ENCODE measurements at regions not wholly inside any gene's neighbourhood (a gene's known extent, or its start where the extent isn't known, plus 50 kb on each side); places are given as distances from the start of the nearest gene placed in this dataset.

DNA sequence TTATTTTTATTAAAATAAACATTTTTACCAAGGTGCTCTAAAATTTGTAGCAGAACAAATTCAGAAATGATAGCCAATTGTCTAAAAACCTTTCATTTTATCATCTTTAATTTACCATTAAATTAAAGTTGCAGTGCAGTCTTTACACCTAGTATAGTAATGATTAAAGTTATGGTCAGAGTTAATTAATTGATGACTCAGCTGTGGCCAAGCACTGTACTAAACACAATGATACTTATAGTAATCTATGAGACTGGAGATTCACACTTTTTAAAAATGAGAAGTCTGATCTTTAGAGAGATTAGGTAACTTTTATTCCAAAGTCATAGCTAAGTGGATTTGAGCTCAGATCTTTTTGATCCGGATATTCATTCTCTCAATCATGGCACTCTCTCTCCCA lies 621.1 kb upstream of the MEF2C start:
- Histone ChIP-seq H3K9me3 (ENCODE audit: control insufficient read depth in 1 of 2, low read length in 2 of 2) (no peaks in the 10 kb centered on the region), H3K4me3 (ENCODE audit: low read depth in 1 of 2, low read length in 2 of 2) (no peak overlapping the region), H3K27me3 (ENCODE audit: control insufficient read depth in 1 of 2, insufficient read depth in 2 of 2, low read length in 2 of 2) (no peaks in the 10 kb centered on the region), H3K27ac (ENCODE audit: low read depth, low read length) (no peak overlapping the region), H3K36me3 (ENCODE audit: control insufficient read depth in 1 of 2, insufficient read depth in 2 of 2, low read length in 2 of 2) (no peaks in the 10 kb centered on the region), H3K9ac (ENCODE audit: low read depth in 1 of 2, low read length in 2 of 2) (no peak overlapping the region), H3K4me1 (ENCODE audit: control insufficient read depth in 1 of 2, insufficient read depth in 2 of 2, low read length in 2 of 2) (no peaks in the 10 kb centered on the region)

DNA sequence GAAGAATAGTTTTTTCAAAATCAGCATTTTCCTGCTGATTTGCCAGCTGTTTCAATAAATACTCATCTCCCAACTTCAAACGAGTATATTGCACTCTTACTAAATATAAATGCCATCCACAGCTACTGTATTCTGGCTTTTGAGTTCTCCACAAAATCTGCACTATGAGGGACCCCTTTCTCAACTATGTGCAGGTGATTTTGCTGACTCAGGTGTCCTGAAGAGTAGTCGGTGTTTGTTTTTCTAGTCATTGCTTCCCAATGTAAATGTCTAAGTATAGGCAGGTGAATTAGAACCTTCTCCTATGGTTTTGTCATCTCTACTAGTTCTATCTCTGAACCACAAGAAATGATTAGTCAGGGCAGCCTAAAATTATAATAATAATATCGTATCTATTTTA lies 616.8 kb upstream of the MEF2C start:
- Histone ChIP-seq H3K27me3 (ENCODE audit: control insufficient read depth in 1 of 2, insufficient read depth in 2 of 2, low read length in 2 of 2) (no peaks in the 10 kb centered on the region), H3K9ac (ENCODE audit: low read depth in 1 of 2, low read length in 2 of 2) (no peak overlapping the region), H3K36me3 (ENCODE audit: control insufficient read depth in 1 of 2, insufficient read depth in 2 of 2, low read length in 2 of 2) (no peaks in the 10 kb centered on the region), H3K4me3 (ENCODE audit: low read depth in 1 of 2, low read length in 2 of 2) (no peak overlapping the region), H3K4me1 (ENCODE audit: control insufficient read depth in 1 of 2, insufficient read depth in 2 of 2, low read length in 2 of 2) (no peaks in the 10 kb centered on the region), H3K9me3 (ENCODE audit: control insufficient read depth in 1 of 2, low read length in 2 of 2) (no peaks in the 10 kb centered on the region), H3K27ac (ENCODE audit: low read depth, low read length) (no peak overlapping the region)

DNA sequence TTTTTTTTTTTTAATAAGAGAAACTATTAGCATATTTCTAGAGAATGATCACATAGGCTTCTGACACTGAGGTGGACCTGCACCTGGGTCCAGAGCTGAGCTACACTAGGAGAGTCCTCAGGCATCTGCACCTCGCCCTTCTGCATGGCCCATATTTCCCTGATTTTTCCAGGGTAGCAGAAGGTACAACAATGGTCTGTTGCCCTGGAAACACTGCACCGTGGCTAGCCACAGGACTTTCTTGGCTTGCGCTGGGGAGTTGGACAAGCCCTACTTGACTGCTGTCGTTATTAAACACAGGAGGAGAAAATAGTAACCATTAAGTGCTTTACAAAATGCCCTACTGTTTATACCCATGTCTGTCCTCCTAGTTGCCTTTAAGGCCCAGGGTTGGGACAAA lies 615.7 kb upstream of the MEF2C start:
- Histone ChIP-seq H3K9ac (ENCODE audit: low read depth in 1 of 2, low read length in 2 of 2) (no peak overlapping the region), H3K27me3 (ENCODE audit: control insufficient read depth in 1 of 2, insufficient read depth in 2 of 2, low read length in 2 of 2) (no peaks in the 10 kb centered on the region), H3K27ac (ENCODE audit: low read depth, low read length) (no peak overlapping the region), H3K4me3 (ENCODE audit: low read depth in 1 of 2, low read length in 2 of 2) (no peak overlapping the region), H3K9me3 (ENCODE audit: control insufficient read depth in 1 of 2, low read length in 2 of 2) (no peaks in the 10 kb centered on the region), H3K36me3 (ENCODE audit: control insufficient read depth in 1 of 2, insufficient read depth in 2 of 2, low read length in 2 of 2) (no peaks in the 10 kb centered on the region), H3K4me1 (ENCODE audit: control insufficient read depth in 1 of 2, insufficient read depth in 2 of 2, low read length in 2 of 2) (no peaks in the 10 kb centered on the region)

DNA sequence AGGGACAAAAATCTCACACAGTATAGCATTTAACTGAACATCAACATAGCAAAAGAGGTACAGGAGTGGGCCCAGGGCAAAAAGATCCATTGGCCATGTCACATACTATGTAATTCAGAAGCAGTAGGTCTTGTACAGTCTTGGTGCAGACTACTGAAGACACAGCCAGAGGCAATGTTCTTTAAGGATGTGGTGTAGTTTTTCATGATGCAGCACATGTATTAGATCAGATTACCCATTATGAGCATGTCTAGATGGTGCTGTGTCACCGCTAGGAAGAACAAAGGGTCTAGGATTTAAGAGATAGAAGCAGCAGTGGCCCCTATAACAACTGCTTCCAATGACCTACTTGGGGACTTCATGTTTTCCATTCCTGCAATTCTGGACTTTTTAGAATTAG lies 610.4 kb upstream of the MEF2C start:
- no peak overlapping the region for H3K4me3 ChIP-seq (ENCODE audit: low read depth in 1 of 2, low read length in 2 of 2)
- no peaks in the 10 kb centered on the region for H3K4me1 ChIP-seq (ENCODE audit: control insufficient read depth in 1 of 2, insufficient read depth in 2 of 2, low read length in 2 of 2)
- no peaks in the 10 kb centered on the region for H3K27me3 ChIP-seq (ENCODE audit: control insufficient read depth in 1 of 2, insufficient read depth in 2 of 2, low read length in 2 of 2)
- no peak overlapping the region for H3K27ac ChIP-seq (ENCODE audit: low read depth, low read length)
- no peaks in the 10 kb centered on the region for H3K36me3 ChIP-seq (ENCODE audit: control insufficient read depth in 1 of 2, insufficient read depth in 2 of 2, low read length in 2 of 2)
- H3K9ac ChIP-seq (ENCODE audit: low read depth in 1 of 2, low read length in 2 of 2), result no peak overlapping the region
- H3K9me3 ChIP-seq (ENCODE audit: control insufficient read depth in 1 of 2, low read length in 2 of 2), result no peaks in the 10 kb centered on the region

DNA sequence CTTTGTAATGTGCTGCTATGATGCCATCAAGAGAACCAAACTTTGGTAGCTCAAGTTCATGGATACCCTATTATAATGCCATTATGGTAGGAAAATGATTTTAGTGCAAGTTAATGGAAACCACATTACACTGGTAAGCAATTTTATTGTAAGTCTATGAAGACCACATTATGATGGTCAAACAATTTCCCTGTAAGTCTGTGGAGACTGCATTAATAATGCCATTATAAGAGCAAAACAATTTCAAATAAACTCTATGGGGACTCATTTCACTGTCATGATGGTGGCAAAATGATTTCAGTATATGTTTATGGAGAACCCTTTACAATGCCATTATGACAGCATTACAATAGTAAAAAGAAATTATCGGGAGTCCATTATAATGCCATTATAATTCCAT lies 602.0 kb upstream of the MEF2C start:
- no peak overlapping the region for H3K4me3 ChIP-seq (ENCODE audit: low read depth in 1 of 2, low read length in 2 of 2)
- no peaks in the 10 kb centered on the region for H3K36me3 ChIP-seq (ENCODE audit: control insufficient read depth in 1 of 2, insufficient read depth in 2 of 2, low read length in 2 of 2)
- no peaks in the 10 kb centered on the region for H3K9me3 ChIP-seq (ENCODE audit: control insufficient read depth in 1 of 2, low read length in 2 of 2)
- H3K27me3 ChIP-seq (ENCODE audit: control insufficient read depth in 1 of 2, insufficient read depth in 2 of 2, low read length in 2 of 2), result no peaks in the 10 kb centered on the region
- H3K4me1 ChIP-seq (ENCODE audit: control insufficient read depth in 1 of 2, insufficient read depth in 2 of 2, low read length in 2 of 2), result no peaks in the 10 kb centered on the region
- no peak overlapping the region for H3K27ac ChIP-seq (ENCODE audit: low read depth, low read length)
- H3K9ac ChIP-seq (ENCODE audit: low read depth in 1 of 2, low read length in 2 of 2), result no peak overlapping the region

DNA sequence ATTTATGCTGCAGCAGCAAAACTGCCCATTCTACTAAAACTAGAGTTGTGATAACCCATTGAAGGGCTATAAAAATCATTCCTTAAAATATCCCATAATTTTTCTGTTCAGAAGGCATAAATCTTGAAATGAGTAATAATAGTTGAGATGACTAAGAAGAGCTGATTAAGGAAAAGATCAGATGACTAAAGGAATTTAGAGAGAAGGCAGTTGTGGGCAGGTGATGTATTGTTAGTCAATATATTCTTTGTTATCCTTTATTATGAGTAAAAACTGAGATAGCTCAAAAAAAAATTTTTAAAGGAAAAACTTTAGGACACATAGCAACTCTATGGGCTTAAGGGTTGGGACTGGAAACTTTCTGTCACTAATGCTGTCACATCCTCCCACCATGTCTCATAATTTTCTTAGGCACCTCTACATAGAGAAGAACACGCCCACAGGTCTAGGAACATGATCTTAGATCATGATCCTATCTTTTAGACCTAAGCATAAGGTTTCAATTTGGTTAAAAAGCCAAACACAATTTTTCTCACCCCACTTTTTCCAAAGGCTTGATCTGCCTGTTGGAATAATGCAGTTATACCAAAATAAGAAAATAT lies 597.5 kb upstream of the MEF2C start:
- Histone ChIP-seq H3K36me3 (ENCODE audit: control insufficient read depth in 1 of 2, insufficient read depth in 2 of 2, low read length in 2 of 2) (no peaks in the 10 kb centered on the region), H3K4me1 (ENCODE audit: control insufficient read depth in 1 of 2, insufficient read depth in 2 of 2, low read length in 2 of 2) (no peaks in the 10 kb centered on the region), H3K9me3 (ENCODE audit: control insufficient read depth in 1 of 2, low read length in 2 of 2) (no peaks in the 10 kb centered on the region), H3K27me3 (ENCODE audit: control insufficient read depth in 1 of 2, insufficient read depth in 2 of 2, low read length in 2 of 2) (no peaks in the 10 kb centered on the region), H3K4me3 (ENCODE audit: low read depth in 1 of 2, low read length in 2 of 2) (no peak overlapping the region), H3K27ac (ENCODE audit: low read depth, low read length) (no peak overlapping the region), H3K9ac (ENCODE audit: low read depth in 1 of 2, low read length in 2 of 2) (no peak overlapping the region)

DNA sequence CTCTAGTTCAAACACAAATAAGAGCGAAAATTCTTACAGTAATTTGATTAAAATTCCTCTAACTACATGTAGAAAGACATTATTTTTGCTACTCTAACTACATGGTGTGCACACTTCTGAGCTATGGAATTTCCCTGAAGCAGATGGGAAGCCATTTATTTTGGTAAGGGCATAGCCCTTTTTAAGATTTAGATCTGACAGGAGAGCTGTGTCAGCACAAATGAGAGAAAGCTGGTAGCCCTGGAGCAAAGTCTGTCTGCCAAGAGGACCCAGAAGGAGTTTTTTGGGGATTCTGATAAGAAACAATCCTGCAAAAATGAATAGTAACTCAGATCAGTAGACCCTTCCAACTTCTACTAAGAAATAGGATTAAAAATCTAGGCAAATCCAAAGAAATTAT lies 595.9 kb upstream of the MEF2C start:
- H3K4me3 ChIP-seq (ENCODE audit: low read depth in 1 of 2, low read length in 2 of 2), result no peak overlapping the region
- H3K9ac ChIP-seq (ENCODE audit: low read depth in 1 of 2, low read length in 2 of 2), result no peak overlapping the region
- H3K27ac ChIP-seq (ENCODE audit: low read depth, low read length), result no peak overlapping the region
- no peaks in the 10 kb centered on the region for H3K27me3 ChIP-seq (ENCODE audit: control insufficient read depth in 1 of 2, insufficient read depth in 2 of 2, low read length in 2 of 2)
- no peaks in the 10 kb centered on the region for H3K9me3 ChIP-seq (ENCODE audit: control insufficient read depth in 1 of 2, low read length in 2 of 2)
- no peaks in the 10 kb centered on the region for H3K4me1 ChIP-seq (ENCODE audit: control insufficient read depth in 1 of 2, insufficient read depth in 2 of 2, low read length in 2 of 2)
- no peaks in the 10 kb centered on the region for H3K36me3 ChIP-seq (ENCODE audit: control insufficient read depth in 1 of 2, insufficient read depth in 2 of 2, low read length in 2 of 2)

DNA sequence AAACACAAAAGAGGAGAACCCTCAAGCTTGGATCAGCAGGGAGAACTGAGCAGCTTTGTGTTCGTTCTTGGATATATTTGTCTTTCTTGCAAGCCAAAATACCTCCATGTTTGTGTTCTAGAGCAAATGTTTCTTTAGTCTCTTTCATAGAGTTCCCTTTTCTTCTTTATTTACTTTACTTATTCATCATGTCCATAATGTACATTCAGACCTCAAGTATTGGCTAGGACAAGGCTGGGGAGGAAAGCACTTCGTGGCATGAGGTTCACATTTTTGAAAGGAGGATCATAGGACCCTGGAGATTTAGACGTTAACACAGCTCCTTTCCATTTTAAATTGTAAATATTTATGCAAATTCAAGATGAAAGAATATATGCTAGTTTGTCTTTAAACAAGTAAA lies 590.2 kb upstream of the MEF2C start:
- no peaks in the 10 kb centered on the region for H3K9me3 ChIP-seq (ENCODE audit: control insufficient read depth in 1 of 2, low read length in 2 of 2)
- no peak overlapping the region for H3K4me3 ChIP-seq (ENCODE audit: low read depth in 1 of 2, low read length in 2 of 2)
- H3K27me3 ChIP-seq (ENCODE audit: control insufficient read depth in 1 of 2, insufficient read depth in 2 of 2, low read length in 2 of 2), result no peaks in the 10 kb centered on the region
- H3K36me3 ChIP-seq (ENCODE audit: control insufficient read depth in 1 of 2, insufficient read depth in 2 of 2, low read length in 2 of 2), result no peaks in the 10 kb centered on the region
- no peaks in the 10 kb centered on the region for H3K4me1 ChIP-seq (ENCODE audit: control insufficient read depth in 1 of 2, insufficient read depth in 2 of 2, low read length in 2 of 2)
- no peak overlapping the region for H3K27ac ChIP-seq (ENCODE audit: low read depth, low read length)
- H3K9ac ChIP-seq (ENCODE audit: low read depth in 1 of 2, low read length in 2 of 2), result no peak overlapping the region

DNA sequence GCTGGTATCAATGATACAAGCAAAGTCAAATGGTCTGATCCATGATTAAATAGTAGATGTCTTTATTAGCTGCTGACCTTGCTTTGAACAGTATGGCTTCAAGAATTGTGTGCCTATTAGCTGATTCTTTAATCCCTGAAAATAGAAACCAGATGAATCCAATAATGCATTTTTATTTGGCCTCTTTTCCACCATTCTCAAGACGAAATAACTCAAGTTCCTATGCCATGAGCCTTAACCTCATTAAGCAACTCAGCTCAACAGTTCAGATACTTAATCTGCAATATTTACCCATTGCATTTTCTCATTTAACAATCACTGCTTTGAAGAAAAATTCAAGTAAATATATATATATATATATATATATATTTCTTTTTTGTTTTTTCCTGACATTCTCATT lies 588.6 kb upstream of the MEF2C start:
- Histone ChIP-seq H3K9me3 (ENCODE audit: control insufficient read depth in 1 of 2, low read length in 2 of 2) (no peaks in the 10 kb centered on the region), H3K4me1 (ENCODE audit: control insufficient read depth in 1 of 2, insufficient read depth in 2 of 2, low read length in 2 of 2) (no peaks in the 10 kb centered on the region), H3K36me3 (ENCODE audit: control insufficient read depth in 1 of 2, insufficient read depth in 2 of 2, low read length in 2 of 2) (no peaks in the 10 kb centered on the region), H3K27ac (ENCODE audit: low read depth, low read length) (no peak overlapping the region), H3K9ac (ENCODE audit: low read depth in 1 of 2, low read length in 2 of 2) (no peak overlapping the region), H3K27me3 (ENCODE audit: control insufficient read depth in 1 of 2, insufficient read depth in 2 of 2, low read length in 2 of 2) (no peaks in the 10 kb centered on the region), H3K4me3 (ENCODE audit: low read depth in 1 of 2, low read length in 2 of 2) (no peak overlapping the region)

DNA sequence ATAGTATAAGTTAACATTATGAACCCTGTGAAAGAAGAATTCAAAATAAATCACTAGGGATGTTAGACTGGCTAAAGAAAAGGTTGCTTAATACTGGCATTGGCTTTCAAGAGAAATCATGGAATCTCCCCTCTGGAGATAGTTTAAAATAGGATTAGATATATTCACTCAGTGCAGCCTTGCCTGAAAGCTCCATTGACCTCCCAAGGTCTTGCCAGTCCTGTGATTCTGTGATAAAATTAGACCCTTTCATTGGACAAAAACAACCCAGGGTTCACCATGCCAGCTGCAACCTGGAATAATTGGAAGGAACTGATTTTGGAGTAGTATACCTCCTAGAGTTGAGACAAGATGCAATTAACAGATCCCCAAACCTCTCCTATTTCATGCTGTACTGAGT lies 588.1 kb upstream of the MEF2C start:
- no peaks in the 10 kb centered on the region for H3K9me3 ChIP-seq (ENCODE audit: control insufficient read depth in 1 of 2, low read length in 2 of 2)

DNA sequence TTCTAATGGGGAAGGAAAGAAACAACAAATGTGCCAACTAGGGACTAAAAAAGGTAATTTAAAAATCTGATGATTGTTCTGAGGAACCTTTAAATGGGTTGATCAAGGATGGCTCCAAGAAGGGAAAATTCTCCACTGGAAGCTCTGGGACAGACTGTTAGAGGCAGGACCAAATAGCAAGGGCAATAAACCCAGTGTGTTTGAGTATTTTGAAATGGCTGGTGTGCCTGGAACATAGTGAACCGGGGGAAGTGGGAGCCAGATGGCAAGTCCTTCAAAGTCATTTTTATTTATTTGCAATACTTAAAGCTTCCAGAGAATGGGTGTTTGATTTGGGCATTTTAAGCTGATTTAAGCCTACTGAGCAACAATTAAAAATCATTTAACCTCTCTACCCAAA lies 587.7 kb upstream of the MEF2C start:
- no peak overlapping the region for H3K9ac ChIP-seq (ENCODE audit: low read depth in 1 of 2, low read length in 2 of 2)
- H3K36me3 ChIP-seq (ENCODE audit: control insufficient read depth in 1 of 2, insufficient read depth in 2 of 2, low read length in 2 of 2), result no peaks in the 10 kb centered on the region
- no peak overlapping the region for H3K27ac ChIP-seq (ENCODE audit: low read depth, low read length)
- H3K9me3 ChIP-seq (ENCODE audit: control insufficient read depth in 1 of 2, low read length in 2 of 2), result no peaks in the 10 kb centered on the region
- no peaks in the 10 kb centered on the region for H3K4me1 ChIP-seq (ENCODE audit: control insufficient read depth in 1 of 2, insufficient read depth in 2 of 2, low read length in 2 of 2)
- no peaks in the 10 kb centered on the region for H3K27me3 ChIP-seq (ENCODE audit: control insufficient read depth in 1 of 2, insufficient read depth in 2 of 2, low read length in 2 of 2)
- no peak overlapping the region for H3K4me3 ChIP-seq (ENCODE audit: low read depth in 1 of 2, low read length in 2 of 2)

More for the DNA sequence above, 588.1 kb upstream of the MEF2C start:
- H3K9ac ChIP-seq (ENCODE audit: low read depth in 1 of 2, low read length in 2 of 2), result no peak overlapping the region
- no peaks in the 10 kb centered on the region for H3K4me1 ChIP-seq (ENCODE audit: control insufficient read depth in 1 of 2, insufficient read depth in 2 of 2, low read length in 2 of 2)
- no peak overlapping the region for H3K27ac ChIP-seq (ENCODE audit: low read depth, low read length)
- no peaks in the 10 kb centered on the region for H3K36me3 ChIP-seq (ENCODE audit: control insufficient read depth in 1 of 2, insufficient read depth in 2 of 2, low read length in 2 of 2)
- no peaks in the 10 kb centered on the region for H3K27me3 ChIP-seq (ENCODE audit: control insufficient read depth in 1 of 2, insufficient read depth in 2 of 2, low read length in 2 of 2)
- no peak overlapping the region for H3K4me3 ChIP-seq (ENCODE audit: low read depth in 1 of 2, low read length in 2 of 2)
